ENCODE measurements at regions not wholly inside any gene's neighbourhood (a gene's known extent, or its start where the extent isn't known, plus 50 kb on each side); places are given as distances from the start of the nearest gene placed in this dataset.

DNA sequence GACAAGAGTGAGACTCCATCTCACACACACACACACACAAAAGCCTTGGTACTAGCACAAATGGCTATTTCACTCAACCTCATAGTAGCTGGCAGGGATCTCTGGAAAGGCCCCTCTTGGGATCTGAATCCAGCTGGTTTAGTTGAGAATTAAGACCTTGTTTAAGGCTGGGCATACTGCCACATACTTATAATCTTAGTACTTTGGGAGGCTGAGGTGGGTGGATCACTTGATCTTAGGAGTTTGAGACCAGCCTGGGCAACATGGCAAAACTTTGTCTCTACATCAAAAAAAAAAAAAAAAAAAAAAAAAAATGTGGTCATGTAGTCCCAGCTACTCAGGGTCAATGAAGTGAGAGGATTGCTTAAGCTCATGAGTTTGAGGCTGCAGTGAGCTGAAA is 628.3 kb downstream of the MMUT start:
- TF ChIP-seq, protein P1, sequence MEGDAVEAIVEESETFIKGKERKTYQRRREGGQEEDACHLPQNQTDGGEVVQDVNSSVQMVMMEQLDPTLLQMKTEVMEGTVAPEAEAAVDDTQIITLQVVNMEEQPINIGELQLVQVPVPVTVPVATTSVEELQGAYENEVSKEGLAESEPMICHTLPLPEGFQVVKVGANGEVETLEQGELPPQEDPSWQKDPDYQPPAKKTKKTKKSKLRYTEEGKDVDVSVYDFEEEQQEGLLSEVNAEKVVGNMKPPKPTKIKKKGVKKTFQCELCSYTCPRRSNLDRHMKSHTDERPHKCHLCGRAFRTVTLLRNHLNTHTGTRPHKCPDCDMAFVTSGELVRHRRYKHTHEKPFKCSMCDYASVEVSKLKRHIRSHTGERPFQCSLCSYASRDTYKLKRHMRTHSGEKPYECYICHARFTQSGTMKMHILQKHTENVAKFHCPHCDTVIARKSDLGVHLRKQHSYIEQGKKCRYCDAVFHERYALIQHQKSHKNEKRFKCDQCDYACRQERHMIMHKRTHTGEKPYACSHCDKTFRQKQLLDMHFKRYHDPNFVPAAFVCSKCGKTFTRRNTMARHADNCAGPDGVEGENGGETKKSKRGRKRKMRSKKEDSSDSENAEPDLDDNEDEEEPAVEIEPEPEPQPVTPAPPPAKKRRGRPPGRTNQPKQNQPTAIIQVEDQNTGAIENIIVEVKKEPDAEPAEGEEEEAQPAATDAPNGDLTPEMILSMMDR (optimal IDR thresholded peaks at IDR 0.05 in 1 of 3, IDR thresholded peaks at IDR 0.05 in 1 of 3, conservative IDR thresholded peaks at IDR 0.05 in 1 of 3; ENCODE audit: extremely low read depth in 1 of 3, insufficient read depth in 2 of 3, low read length in 3 of 3) = no peak
- no peak for TF ChIP-seq EZH2 (IDR thresholded peaks at IDR 0.05; ENCODE audit: low read length)

Measured in keratinocyte (primary cell).